GM12878 (cell line): ENCODE measurements at regions not wholly inside any gene's neighbourhood (a gene's known extent, or its start where the extent isn't known, plus 50 kb on each side); places are given as distances from the start of the nearest gene placed in this dataset.

Experiments
- ATAC-seq: fragments of 200-7000 bp; cut with Tn5 transposase; 3 replicates; pipeline ENCODE4 v1.9.1; 2020; ENCODE audit warnings: mild to moderate bottlenecking, moderate library complexity
- BruUV-seq: library from RNA; stranded (reverse); fragments of 400-500 nt; replicated peaks from 2 replicates; lab custom pipeline; 2021; lab: Mats Ljungman, UMichigan
- CTCF ChIA-PET: fragments of 300-600 bp; sonication (Branson Sonifier 250); formaldehyde crosslinking; extraction: SDS; loops from one replicate; lab custom pipeline; 2021; ENCODE audit warnings: inconsistent platforms; lab: Yijun Ruan, JAX
- POLR2A ChIA-PET: fragments of 350-600 bp; formaldehyde crosslinking; extraction: SDS; loops from one replicate; lab custom pipeline; 2021; ENCODE audit warnings: inconsistent platforms; lab: Charles Lee
- RAD21 ChIA-PET: fragments of 300-600 bp; sonication (Branson Sonifier 250); formaldehyde crosslinking; loops from one replicate; lab custom pipeline; 2023; ENCODE audit warnings: antibody characterized with exemption; ENCODE audit not compliant: unreplicated experiment; lab: Charles Lee
- SMC1A ChIA-PET: fragments of 300-600 bp; sonication (Branson Sonifier 250); formaldehyde crosslinking; loops from one replicate; lab custom pipeline; 2023; ENCODE audit not compliant: unreplicated experiment, uncharacterized antibody; lab: Charles Lee
- DNase-seq: peaks from one replicate; pipeline ENCODE4 v3.0.0-alpha.2; 2011; ENCODE audit warnings: low read depth, low spot score
- FAIRE-seq: peaks from 3 replicates; lab custom pipeline; 2011; peaks lifted over from hg19 to GRCh38; lab: Jason Lieb, UNC
- H2AFZ ChIP-seq: 2 replicates; pipeline ENCODE4 v1.6.0; 2011; ENCODE audit warnings: low read depth, low read length, control low read depth; ENCODE audit not compliant: control insufficient read depth
- H3K27ac ChIP-seq: 2 replicates; pipeline ENCODE4 v1.5.1; 2011; ENCODE audit warnings: control low read depth; ENCODE audit not compliant: control insufficient read depth, insufficient read depth
- H3K27me3 ChIP-seq, 2 experiments: replicated peaks in 1 of 2; 2 replicates each; pipeline versions ENCODE4 v1.6.0 to v1.6.1; 2011; ENCODE audit warnings: low read length in 1 of 2; ENCODE audit not compliant: control insufficient read depth in 2 of 2, insufficient read depth in 2 of 2
- H3K36me3 ChIP-seq, 2 experiments: 2 replicates each; pipeline ENCODE4 v1.5.1; 2011; ENCODE audit warnings: low read length in 1 of 2; ENCODE audit not compliant: control insufficient read depth in 2 of 2, insufficient read depth in 2 of 2
- H3K4me1 ChIP-seq: 2 replicates; pipeline ENCODE4 v1.6.1; 2011; ENCODE audit warnings: mild to moderate bottlenecking, low read length, moderate library complexity, mixed read lengths; ENCODE audit not compliant: control insufficient read depth, insufficient read depth
- H3K4me2 ChIP-seq: 2 replicates; pipeline ENCODE4 v1.6.0; 2011; ENCODE audit warnings: control low read depth; ENCODE audit not compliant: control insufficient read depth, insufficient read depth
- H3K4me3 ChIP-seq: fragments of 200-600 bp; sonication (generic); 2 replicates; pipeline ENCODE4 v1.5.1; 2016
- H3K79me2 ChIP-seq: 2 replicates; pipeline ENCODE4 v1.6.0; 2011; ENCODE audit warnings: low read length; ENCODE audit not compliant: control insufficient read depth, insufficient read depth
- H3K9ac ChIP-seq: 2 replicates; pipeline ENCODE4 v1.8.0; 2011; ENCODE audit warnings: low read length, control low read depth, mixed read lengths; ENCODE audit not compliant: control insufficient read depth, insufficient read depth
- H3K9me3 ChIP-seq: replicated peaks from 3 replicates; pipeline ENCODE4 v1.5.1; 2011; ENCODE audit warnings: mild to moderate bottlenecking, low read length; ENCODE audit not compliant: control insufficient read depth, insufficient read depth
- H4K20me1 ChIP-seq: 2 replicates; pipeline ENCODE4 v1.6.0; 2011; ENCODE audit not compliant: control insufficient read depth, insufficient read depth
- ATF7 ChIP-seq: fragments of 450-650 bp; IDR thresholded peaks from 2 replicates; pipeline ENCODE4 v1.6.1; 2016; ENCODE audit warnings: low read depth, mild to moderate bottlenecking
- CBFB ChIP-seq: IDR thresholded peaks from 2 replicates; pipeline ENCODE4 v1.6.1; 2016; ENCODE audit warnings: antibody characterized with exemption, low read depth
- CREM ChIP-seq: IDR thresholded peaks from 2 replicates; pipeline ENCODE4 v1.6.1; 2014; ENCODE audit warnings: antibody characterized with exemption, low read depth
- IRF4 ChIP-seq: IDR thresholded peaks from 2 replicates; pipeline ENCODE4 v1.6.1; 2011; ENCODE audit warnings: low read depth, low read length
- JUNB ChIP-seq: IDR thresholded peaks from 2 replicates; pipeline ENCODE4 v1.6.1; 2016; ENCODE audit warnings: antibody characterized with exemption, mild to moderate bottlenecking
- MEF2A ChIP-seq: IDR thresholded peaks from 2 replicates; pipeline ENCODE4 v1.6.1; 2011; ENCODE audit warnings: low read depth, mild to moderate bottlenecking, low read length, moderate library complexity; ENCODE audit not compliant: insufficient read depth
- MEF2B ChIP-seq: fragments of 450-650 bp; IDR thresholded peaks from 2 replicates; pipeline ENCODE4 v1.6.1; 2018; ENCODE audit warnings: mild to moderate bottlenecking, moderate library complexity; ENCODE audit not compliant: partially characterized antibody, poor library complexity, severe bottlenecking
- NBN ChIP-seq: fragments of 450-650 bp; IDR thresholded peaks from 2 replicates; pipeline ENCODE4 v1.6.1; 2016
- NFIC ChIP-seq: IDR thresholded peaks from 2 replicates; pipeline ENCODE4 v1.6.1; 2012; ENCODE audit warnings: low read depth, mild to moderate bottlenecking, inconsistent platforms, low read length, moderate library complexity
- NR2C1 ChIP-seq: fragments of 450-650 bp; IDR thresholded peaks from 2 replicates; pipeline ENCODE4 v1.6.1; 2017; ENCODE audit warnings: antibody characterized with exemption, mild to moderate bottlenecking, moderate library complexity
- RUNX3 ChIP-seq: IDR thresholded peaks from 2 replicates; pipeline ENCODE4 v1.6.1; 2012; ENCODE audit warnings: low read length, inconsistent platforms
- SMAD1 ChIP-seq: fragments of 450-650 bp; IDR thresholded peaks from 2 replicates; pipeline ENCODE4 v1.6.1; 2018; ENCODE audit warnings: mild to moderate bottlenecking, low read depth; ENCODE audit not compliant: partially characterized antibody
- SMARCA5 ChIP-seq: fragments of 450-650 bp; IDR thresholded peaks from 2 replicates; pipeline ENCODE4 v1.6.1; 2017; ENCODE audit warnings: mild to moderate bottlenecking
- SPI1 ChIP-seq: IDR thresholded peaks from 2 replicates; pipeline ENCODE4 v1.6.1; 2011; ENCODE audit warnings: low read depth, mild to moderate bottlenecking, low read length, moderate library complexity, borderline replicate concordance; ENCODE audit not compliant: insufficient read depth
- TBL1XR1 ChIP-seq: IDR thresholded peaks from 2 replicates; pipeline ENCODE4 v1.6.1; 2012; ENCODE audit warnings: low read depth, low read length, improper control_type of control experiment
- TCF7 ChIP-seq: IDR thresholded peaks from 2 replicates; pipeline ENCODE4 v1.6.1; 2014; ENCODE audit warnings: antibody characterized with exemption, borderline replicate concordance
- WGBS: methylation state at CpG from one replicate; pipeline ENCODE4 v1.1.6; 2016; ENCODE audit warnings: low lambda C conversion rate; ENCODE audit not compliant: insufficient replicate concordance, insufficient coverage; ENCODE audit errors: missing lambda C conversion rate; 5-methylcytosine and 5-hydroxymethylcytosine counted together
- in situ Hi-C: fragments of 300-500 bp; cut with MboI; formaldehyde crosslinking; loops from 9 replicates; pipeline ENCODE4 v1.14.3; 2018; ENCODE audit warnings: mixed read lengths
- intact Hi-C: fragments of 100-400 bp; cut with micrococcal nuclease; formaldehyde crosslinking; loops from one replicate; pipeline ENCODE4 v1.14.2; 2022; ENCODE audit not compliant: unreplicated experiment
- TF ChIP-seq, protein P1 (sequence below): IDR thresholded peaks from 2 replicates; pipeline ENCODE4 v1.6.1; 2012; ENCODE audit warnings: low read length, inconsistent platforms

DNA sequence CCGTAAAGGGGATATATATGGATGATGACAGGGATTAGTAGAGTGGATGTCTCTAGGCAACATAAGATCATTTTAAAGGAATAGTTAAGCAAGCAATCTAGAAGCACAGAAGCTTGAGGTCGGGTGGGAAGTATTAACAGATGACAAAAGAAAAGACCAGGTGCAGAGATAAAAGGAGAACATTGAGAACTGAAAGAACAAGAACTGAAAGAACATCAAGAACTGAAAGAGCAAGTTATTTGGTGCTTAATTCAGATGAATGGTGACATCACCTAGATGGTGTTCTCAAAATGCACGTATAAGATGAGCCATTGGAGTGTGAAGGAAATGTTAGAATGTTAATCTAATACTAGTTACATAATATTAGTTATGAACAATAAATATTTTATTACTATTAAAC is 224.0 kb upstream of the PDE3A start (continued):
- peak; percentile 48; the same call in 1 of the 2 replicates for TF ChIP-seq CREM
- no peak for TF ChIP-seq NR2C1
- TF ChIP-seq SMARCA5, result no peak
- no peak for TF ChIP-seq JUNB
- TF ChIP-seq NBN, result peak; percentile 57; the same call in 1 of the 2 replicates
- TF ChIP-seq NFIC, result peak; percentile 38; the same call in 1 of the 2 replicates
- TF ChIP-seq TBL1XR1, result no peak
- TF ChIP-seq SMAD1, result peak; percentile 6
- TF ChIP-seq ATF7, result peak; percentile 97
- 0 out of 2 replicates have a peak, but pooled peaks have one; percentile 31 for TF ChIP-seq SPI1
- TF ChIP-seq MEF2A, result no peak
- no peak for TF ChIP-seq IRF4
- TF ChIP-seq, protein P1, sequence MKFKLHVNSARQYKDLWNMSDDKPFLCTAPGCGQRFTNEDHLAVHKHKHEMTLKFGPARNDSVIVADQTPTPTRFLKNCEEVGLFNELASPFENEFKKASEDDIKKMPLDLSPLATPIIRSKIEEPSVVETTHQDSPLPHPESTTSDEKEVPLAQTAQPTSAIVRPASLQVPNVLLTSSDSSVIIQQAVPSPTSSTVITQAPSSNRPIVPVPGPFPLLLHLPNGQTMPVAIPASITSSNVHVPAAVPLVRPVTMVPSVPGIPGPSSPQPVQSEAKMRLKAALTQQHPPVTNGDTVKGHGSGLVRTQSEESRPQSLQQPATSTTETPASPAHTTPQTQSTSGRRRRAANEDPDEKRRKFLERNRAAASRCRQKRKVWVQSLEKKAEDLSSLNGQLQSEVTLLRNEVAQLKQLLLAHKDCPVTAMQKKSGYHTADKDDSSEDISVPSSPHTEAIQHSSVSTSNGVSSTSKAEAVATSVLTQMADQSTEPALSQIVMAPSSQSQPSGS, result peak; percentile 66
- TF ChIP-seq TCF7, result peak; percentile 52; the same call in 1 of the 2 replicates
- TF ChIP-seq CBFB, result no peak

DNA sequence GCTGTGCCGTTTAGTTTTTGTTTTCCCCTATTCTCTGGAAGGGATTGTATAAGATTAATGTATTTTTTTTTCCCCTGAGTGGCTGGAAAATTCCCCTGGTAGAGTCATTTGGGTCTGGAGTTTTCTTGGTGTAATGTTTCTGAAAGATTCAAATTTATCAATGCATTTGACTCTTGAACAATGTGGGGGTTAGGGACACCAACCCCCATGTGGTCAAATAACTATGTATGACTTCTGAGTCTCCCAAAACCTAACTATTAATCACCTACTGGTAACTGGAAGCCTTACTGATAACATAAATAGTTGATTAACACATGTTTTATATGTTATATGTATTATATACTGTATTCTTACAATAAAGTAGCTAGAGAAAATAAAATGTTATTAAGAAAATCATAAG is 220.1 kb upstream of the PDE3A start:
- CTCF ChIA-PET, result no interaction called here
- TF ChIP-seq MEF2B, result no peak
- TF ChIP-seq RUNX3, result peak; percentile 4; the same call in 1 of the 2 replicates
- Histone ChIP-seq H4K20me1 (no peaks in the 10 kb centered on the region), H3K27ac (no peak overlapping the region), H3K9me3 (no peaks in the 10 kb centered on the region), H3K36me3 (no peaks in the 10 kb centered on the region), H2AFZ (no peak overlapping the region), H3K4me1 (0 out of 2 replicates have a peak, but pooled peaks cover 2% of the 10 kb centered on the region), H3K4me3 (no peak overlapping the region), H3K27me3 (no peaks in the 10 kb centered on the region), H3K79me2 (no peaks in the 10 kb centered on the region), H3K4me2 (no peak overlapping the region), H3K9ac (no peak overlapping the region)
- RAD21 ChIA-PET, result no interaction called here
- 0% methylated on average over 1 of the region's 1 CpG for WGBS
- ATAC-seq, result no peak
- no peak for FAIRE-seq
- intact Hi-C loops (no loop called here), in situ Hi-C loops (no loop called here)
- DNase-seq, result no peak
- SMC1A ChIA-PET, result interaction anchor here (1.1 kb wide), 1 partner anchor 16 kb away, joined by 4 read pairs; no protein-coding TSS in a partner anchor
- POLR2A ChIA-PET, result no interaction called here
- BruUV-seq, result no TSS peak
